Neural cell (in vitro differentiated cells): ENCODE measurements at regions not wholly inside any gene's neighbourhood (a gene's known extent, or its start where the extent isn't known, plus 50 kb on each side); places are given as distances from the start of the nearest gene placed in this dataset.
A peak's percentile ranks its signal among the peaks of the same experiment; 100 is the strongest.

ENCODE experiments used
- H2AFZ ChIP-seq: fragments of 200-600, 300-800 bp; sonication (generic), shearing (Covaris generic); 2 replicates; pipeline ENCODE4 v1.6.0; 2014; ENCODE audit warnings: low read depth, mild to moderate bottlenecking, antibody characterized with exemption, low read length, moderate library complexity
- H3F3A ChIP-seq: fragments of 200-600 bp; shearing (Covaris generic); 2 replicates; pipeline ENCODE4 v1.6.1; 2016; ENCODE audit warnings: mild to moderate bottlenecking, moderate library complexity, mixed read lengths, antibody characterized with exemption, low read length; ENCODE audit not compliant: insufficient read depth, poor library complexity, severe bottlenecking
- H3K27ac ChIP-seq: fragments of 200-600, 300-800 bp; sonication (generic), shearing (Covaris generic); 2 replicates; pipeline ENCODE4 v1.5.1; 2014; ENCODE audit warnings: mild to moderate bottlenecking, low read length, moderate library complexity
- H3K27me3 ChIP-seq: fragments of 300-800, 200-600 bp; sonication (generic), shearing (Covaris generic); 2 replicates; pipeline ENCODE4 v1.6.0; 2014; ENCODE audit warnings: mild to moderate bottlenecking, low read depth, low read length, moderate library complexity; ENCODE audit not compliant: insufficient read depth
- H3K36me3 ChIP-seq: fragments of 300-800, 200-600 bp; sonication (generic), shearing (Covaris generic); 2 replicates; pipeline ENCODE4 v1.5.1; 2014; ENCODE audit warnings: mild to moderate bottlenecking, antibody characterized with exemption, low read length, moderate library complexity; ENCODE audit not compliant: insufficient read depth
- H3K4me2 ChIP-seq: fragments of 300-800, 200-600 bp; sonication (generic), shearing (Covaris generic); 2 replicates; pipeline ENCODE4 v1.6.0; 2014; ENCODE audit warnings: mild to moderate bottlenecking, low read length
- H3K4me3 ChIP-seq: fragments of 300-800, 200-600 bp; sonication (generic), shearing (Covaris generic); 2 replicates; pipeline ENCODE4 v1.5.1; 2014; ENCODE audit warnings: mild to moderate bottlenecking, low read length, moderate library complexity
- H3K79me2 ChIP-seq: fragments of 200-600 bp; shearing (Covaris generic); replicated peaks from 2 replicates; pipeline ENCODE4 v1.6.0; 2014; ENCODE audit warnings: mild to moderate bottlenecking, low read length, moderate library complexity; ENCODE audit not compliant: insufficient read depth
- H3K9ac ChIP-seq: fragments of 300-800, 200-600 bp; sonication (generic), shearing (Covaris generic); 2 replicates; pipeline ENCODE4 v1.6.1; 2016; ENCODE audit warnings: mild to moderate bottlenecking, low read length, mixed read lengths
- H3K9me2 ChIP-seq: fragments of 200-600 bp; shearing (Covaris generic); 2 replicates; pipeline ENCODE4 v1.6.1; 2016; ENCODE audit warnings: mild to moderate bottlenecking, low read length, mixed read lengths; ENCODE audit not compliant: insufficient read depth
- H3K9me3 ChIP-seq: fragments of 200-600, 300-800 bp; sonication (generic), shearing (Covaris generic); 2 replicates; pipeline ENCODE4 v1.6.1; 2016; ENCODE audit warnings: mild to moderate bottlenecking, mixed run types, low read length, moderate library complexity, mixed read lengths
- H4K20me1 ChIP-seq: fragments of 200-600 bp; shearing (Covaris generic); 2 replicates; pipeline ENCODE4 v1.6.1; 2016; ENCODE audit warnings: mild to moderate bottlenecking, mixed run types; ENCODE audit not compliant: insufficient read depth
- EP300 ChIP-seq: fragments of 450-650 bp; conservative IDR thresholded peaks from 2 replicates; pipeline ENCODE4 v1.6.1; 2014; ENCODE audit warnings: antibody characterized with exemption, mild to moderate bottlenecking, moderate library complexity; ENCODE audit not compliant: poor library complexity, severe bottlenecking
- EZH2 ChIP-seq: fragments of 200-600, 300-800 bp; shearing (Covaris generic), sonication (generic); IDR thresholded peaks from 2 replicates; pipeline ENCODE4 v1.6.1; 2014; ENCODE audit warnings: antibody characterized with exemption, low read length, borderline replicate concordance, mild to moderate bottlenecking; ENCODE audit not compliant: insufficient read depth, poor library complexity, severe bottlenecking
- MXI1 ChIP-seq: fragments of 450-650 bp; conservative IDR thresholded peaks from 2 replicates; pipeline ENCODE4 v1.6.1; 2014; ENCODE audit warnings: antibody characterized with exemption, mild to moderate bottlenecking; ENCODE audit not compliant: poor library complexity, severe bottlenecking
- POLR2AphosphoS5 ChIP-seq: IDR thresholded peaks from 2 replicates; pipeline ENCODE4 v1.6.1; 2012
- RAD21 ChIP-seq: fragments of 450-650 bp; conservative IDR thresholded peaks from 2 replicates; pipeline ENCODE4 v1.6.1; 2014; ENCODE audit warnings: antibody characterized with exemption, mild to moderate bottlenecking, moderate library complexity
- SMC3 ChIP-seq: fragments of 450-650 bp; conservative IDR thresholded peaks from 2 replicates; pipeline ENCODE4 v1.6.1; 2014; ENCODE audit warnings: antibody characterized with exemption, mild to moderate bottlenecking, moderate library complexity; ENCODE audit not compliant: poor library complexity
- TAF1 ChIP-seq: IDR thresholded peaks from 2 replicates; pipeline ENCODE4 v1.6.1; 2012; ENCODE audit warnings: low read depth
- TF ChIP-seq, protein P1 (sequence below): IDR thresholded peaks from 2 replicates; pipeline ENCODE4 v1.6.1; 2012; ENCODE audit warnings: borderline replicate concordance
- TF ChIP-seq, protein P2 (sequence below): fragments of 450-650 bp; IDR thresholded peaks from 2 replicates; pipeline ENCODE4 v1.5.1; 2014; ENCODE audit warnings: antibody characterized with exemption, mild to moderate bottlenecking, moderate library complexity; ENCODE audit not compliant: poor library complexity, severe bottlenecking

DNA sequence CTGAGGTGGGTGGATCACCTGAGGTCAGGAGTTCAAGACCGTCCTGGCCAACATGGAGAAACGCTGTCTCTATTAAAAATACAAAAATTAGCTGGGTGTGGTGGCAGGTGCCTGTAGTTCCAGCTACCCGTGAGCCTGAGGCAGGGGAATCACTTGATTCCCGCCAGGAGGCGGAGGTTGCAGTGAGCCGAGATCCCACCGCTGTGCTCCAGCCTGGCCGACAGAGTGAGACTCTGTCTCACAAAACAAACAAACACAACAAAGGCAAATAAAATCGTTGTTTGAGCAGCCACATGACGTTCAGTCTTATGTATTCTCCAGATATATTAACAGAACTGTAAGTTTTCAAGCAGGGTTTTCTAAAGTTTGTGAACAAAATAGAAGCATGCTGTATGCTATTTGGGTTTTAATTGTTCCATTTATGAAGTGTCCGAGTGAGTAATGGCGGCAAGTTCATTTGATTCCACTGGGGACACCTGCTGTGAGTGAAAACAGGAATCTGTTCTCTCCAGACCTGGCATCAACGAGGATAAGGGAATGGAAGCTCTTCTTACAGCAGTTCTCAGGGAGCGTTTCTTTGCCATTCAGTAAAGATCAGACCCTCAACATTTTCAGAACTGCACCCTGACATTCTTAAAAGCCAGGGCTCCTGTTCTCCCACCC lies 122.5 kb upstream of the PITRM1 start:
- Histone ChIP-seq H3K4me2 (no peak overlapping the region), H2AFZ (no peak overlapping the region)

DNA sequence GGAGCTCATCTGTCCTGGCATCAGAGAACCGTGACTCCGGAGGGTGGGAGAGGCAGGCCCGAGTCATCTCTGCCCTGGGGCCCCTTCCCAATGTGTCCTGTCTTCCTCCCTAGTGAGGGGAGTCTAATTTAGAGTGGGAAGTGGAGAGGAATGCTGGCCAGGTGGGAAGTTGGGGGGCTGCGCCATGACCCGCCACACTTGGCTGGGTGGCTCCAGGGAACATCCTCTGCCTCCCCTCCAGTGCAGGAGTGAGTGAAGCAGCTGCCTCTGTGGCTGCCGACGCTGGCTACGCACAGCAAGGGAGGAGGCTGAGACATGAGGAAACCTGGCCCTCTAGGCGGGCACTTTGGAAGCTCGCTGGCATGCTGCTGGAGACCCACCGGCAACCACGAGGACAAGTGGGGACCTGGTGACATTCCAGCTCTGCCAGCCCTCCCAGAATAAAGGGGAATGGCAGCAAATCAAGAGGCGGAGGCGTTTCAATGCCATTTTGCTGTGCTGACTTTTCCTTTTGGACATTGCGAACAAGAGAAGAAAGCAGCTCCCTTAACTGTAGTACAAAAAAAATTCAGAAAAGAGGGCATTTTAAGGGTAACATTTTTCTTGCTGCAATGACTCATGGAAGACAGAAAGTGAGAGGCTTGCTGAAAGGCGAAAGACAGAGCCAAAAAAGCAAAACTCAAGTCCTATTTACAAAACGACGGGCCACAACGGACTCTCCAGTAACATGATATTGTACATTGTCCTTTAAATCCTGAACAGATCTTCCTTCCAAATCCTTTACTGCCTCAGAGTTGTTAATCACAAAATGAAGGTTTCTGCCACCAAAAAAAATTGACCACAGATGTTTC lies 121.2 kb upstream of the PITRM1 start:
- Histone ChIP-seq H3K9me2 (no peaks in the 10 kb centered on the region), H3K9ac (peak overlapping the region; percentile 27), H3K27me3 (no peaks in the 10 kb centered on the region), H3K36me3 (no peaks in the 10 kb centered on the region), H3K9me3 (no peaks in the 10 kb centered on the region), H3K79me2 (no peaks in the 10 kb centered on the region), H3F3A (no peaks in the 10 kb centered on the region), H3K4me2 (no peak overlapping the region), H3K4me3 (no peak overlapping the region), H2AFZ (no peak overlapping the region), H3K27ac (no peak overlapping the region), H4K20me1 (no peaks in the 10 kb centered on the region)
- no peak for TF ChIP-seq MXI1
- TF ChIP-seq, protein P1, sequence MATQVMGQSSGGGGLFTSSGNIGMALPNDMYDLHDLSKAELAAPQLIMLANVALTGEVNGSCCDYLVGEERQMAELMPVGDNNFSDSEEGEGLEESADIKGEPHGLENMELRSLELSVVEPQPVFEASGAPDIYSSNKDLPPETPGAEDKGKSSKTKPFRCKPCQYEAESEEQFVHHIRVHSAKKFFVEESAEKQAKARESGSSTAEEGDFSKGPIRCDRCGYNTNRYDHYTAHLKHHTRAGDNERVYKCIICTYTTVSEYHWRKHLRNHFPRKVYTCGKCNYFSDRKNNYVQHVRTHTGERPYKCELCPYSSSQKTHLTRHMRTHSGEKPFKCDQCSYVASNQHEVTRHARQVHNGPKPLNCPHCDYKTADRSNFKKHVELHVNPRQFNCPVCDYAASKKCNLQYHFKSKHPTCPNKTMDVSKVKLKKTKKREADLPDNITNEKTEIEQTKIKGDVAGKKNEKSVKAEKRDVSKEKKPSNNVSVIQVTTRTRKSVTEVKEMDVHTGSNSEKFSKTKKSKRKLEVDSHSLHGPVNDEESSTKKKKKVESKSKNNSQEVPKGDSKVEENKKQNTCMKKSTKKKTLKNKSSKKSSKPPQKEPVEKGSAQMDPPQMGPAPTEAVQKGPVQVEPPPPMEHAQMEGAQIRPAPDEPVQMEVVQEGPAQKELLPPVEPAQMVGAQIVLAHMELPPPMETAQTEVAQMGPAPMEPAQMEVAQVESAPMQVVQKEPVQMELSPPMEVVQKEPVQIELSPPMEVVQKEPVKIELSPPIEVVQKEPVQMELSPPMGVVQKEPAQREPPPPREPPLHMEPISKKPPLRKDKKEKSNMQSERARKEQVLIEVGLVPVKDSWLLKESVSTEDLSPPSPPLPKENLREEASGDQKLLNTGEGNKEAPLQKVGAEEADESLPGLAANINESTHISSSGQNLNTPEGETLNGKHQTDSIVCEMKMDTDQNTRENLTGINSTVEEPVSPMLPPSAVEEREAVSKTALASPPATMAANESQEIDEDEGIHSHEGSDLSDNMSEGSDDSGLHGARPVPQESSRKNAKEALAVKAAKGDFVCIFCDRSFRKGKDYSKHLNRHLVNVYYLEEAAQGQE, result no peak

More for the DNA sequence above, 122.5 kb upstream of the PITRM1 start:
- no peak overlapping the region for H3K9ac ChIP-seq
- no peaks in the 10 kb centered on the region for H3K79me2 ChIP-seq
- no peaks in the 10 kb centered on the region for H4K20me1 ChIP-seq
- H3K27me3 ChIP-seq, result no peaks in the 10 kb centered on the region
- H3K9me3 ChIP-seq, result no peaks in the 10 kb centered on the region
- no peak overlapping the region for H3K4me3 ChIP-seq
- no peak for TF ChIP-seq MXI1
- TF ChIP-seq TAF1, result no peak
- TF ChIP-seq POLR2AphosphoS5, result no peak
- no peak for TF ChIP-seq SMC3
- no peak for TF ChIP-seq EZH2
- TF ChIP-seq, protein P2, sequence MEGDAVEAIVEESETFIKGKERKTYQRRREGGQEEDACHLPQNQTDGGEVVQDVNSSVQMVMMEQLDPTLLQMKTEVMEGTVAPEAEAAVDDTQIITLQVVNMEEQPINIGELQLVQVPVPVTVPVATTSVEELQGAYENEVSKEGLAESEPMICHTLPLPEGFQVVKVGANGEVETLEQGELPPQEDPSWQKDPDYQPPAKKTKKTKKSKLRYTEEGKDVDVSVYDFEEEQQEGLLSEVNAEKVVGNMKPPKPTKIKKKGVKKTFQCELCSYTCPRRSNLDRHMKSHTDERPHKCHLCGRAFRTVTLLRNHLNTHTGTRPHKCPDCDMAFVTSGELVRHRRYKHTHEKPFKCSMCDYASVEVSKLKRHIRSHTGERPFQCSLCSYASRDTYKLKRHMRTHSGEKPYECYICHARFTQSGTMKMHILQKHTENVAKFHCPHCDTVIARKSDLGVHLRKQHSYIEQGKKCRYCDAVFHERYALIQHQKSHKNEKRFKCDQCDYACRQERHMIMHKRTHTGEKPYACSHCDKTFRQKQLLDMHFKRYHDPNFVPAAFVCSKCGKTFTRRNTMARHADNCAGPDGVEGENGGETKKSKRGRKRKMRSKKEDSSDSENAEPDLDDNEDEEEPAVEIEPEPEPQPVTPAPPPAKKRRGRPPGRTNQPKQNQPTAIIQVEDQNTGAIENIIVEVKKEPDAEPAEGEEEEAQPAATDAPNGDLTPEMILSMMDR, result no peak
- TF ChIP-seq, protein P1, result no peak
- TF ChIP-seq RAD21, result no peak
- TF ChIP-seq EP300, result no peak
- no peaks in the 10 kb centered on the region for H3K9me2 ChIP-seq
- H3F3A ChIP-seq, result no peaks in the 10 kb centered on the region
- H3K36me3 ChIP-seq, result no peaks in the 10 kb centered on the region
- no peak overlapping the region for H3K27ac ChIP-seq
